ENCODE measurements at regions not wholly inside any gene's neighbourhood (a gene's known extent, or its start where the extent isn't known, plus 50 kb on each side); places are given as distances from the start of the nearest gene placed in this dataset.

- no peak for TF ChIP-seq CTCF (conservative IDR thresholded peaks at IDR 0.05)
- TF ChIP-seq ZFX (IDR thresholded peaks at IDR 0.05) = no peak
These were observed 255.4 kb upstream of the LYZL1 start for GRCh38 chr10:29033311-29033940.
